T-cell (primary cell): ENCODE measurements at regions not wholly inside any gene's neighbourhood (a gene's known extent, or its start where the extent isn't known, plus 50 kb on each side); places are given as distances from the start of the nearest gene placed in this dataset.

ENCODE experiments used
- ATAC-seq, 4 experiments: fragments of 200-7000 bp in 3 of 4; fragments of 150-1000 bp in 1 of 4; cut with Tn5 transposase; replicated peaks in 1 of 4; 1 replicate in 3 of 4; 2 replicates in 1 of 4; pipeline ENCODE4 v1.10.0; 2021; ENCODE audit warnings: moderate library complexity in 3 of 4, mild to moderate bottlenecking in 2 of 4, moderate number of reproducible peaks in 1 of 4
- CTCF ChIA-PET, 2 donors: fragments of 300-600 bp; sonication (Branson Sonifier 250); formaldehyde crosslinking; loops; one replicate each; lab custom pipeline; 2022; ENCODE audit warnings: antibody characterized with exemption in 2 of 2; lab: Charles Lee
- POLR2A ChIA-PET, 2 donors: fragments of 300-600 bp; sonication (Branson Sonifier 250); formaldehyde crosslinking; loops; one replicate each; lab custom pipeline; 2022; ENCODE audit warnings: antibody characterized with exemption in 2 of 2; lab: Charles Lee
- DNase-seq, 35 experiments: peaks; one replicate each; pipeline versions ENCODE4 v3.0.0 to v3.0.0-alpha.2; 2013 to 2023
- H3K27ac ChIP-seq: one replicate; pipeline ENCODE4 v1.5.1; 2013; ENCODE audit warnings: low read length
- H3K27me3 ChIP-seq, 2 experiments: replicated peaks in 1 of 2; 1 replicate in 1 of 2; 2 replicates in 1 of 2; pipeline versions ENCODE4 v1.6.1 to v1.7.0; 2013; ENCODE audit warnings: low read length in 1 of 2, mixed read lengths in 1 of 2; ENCODE audit not compliant: control insufficient read depth in 2 of 2, insufficient read depth in 2 of 2; ENCODE audit errors: extremely low read depth in 1 of 2
- H3K36me3 ChIP-seq, 2 donors: 1 replicate in 1 of 2; 2 replicates in 1 of 2; pipeline versions ENCODE4 v1.6.1 to v1.7.0; 2013; ENCODE audit warnings: low read length in 1 of 2; ENCODE audit not compliant: control insufficient read depth in 2 of 2, insufficient read depth in 1 of 2; ENCODE audit errors: extremely low read depth in 1 of 2
- H3K4me1 ChIP-seq, 2 experiments: 1 replicate in 1 of 2; 2 replicates in 1 of 2; pipeline versions ENCODE4 v1.6.1 to v1.7.0; 2013; ENCODE audit warnings: low read length in 2 of 2, mixed read lengths in 1 of 2; ENCODE audit not compliant: insufficient read depth in 2 of 2, control insufficient read depth in 1 of 2; ENCODE audit errors: extremely low read depth in 1 of 2
- H3K4me3 ChIP-seq, 2 donors: 1 replicate in 1 of 2; 2 replicates in 1 of 2; pipeline versions ENCODE4 v1.5.1 to v1.7.0; 2013; ENCODE audit warnings: mild to moderate bottlenecking in 2 of 2, low read length in 1 of 2, moderate library complexity in 1 of 2; ENCODE audit not compliant: control insufficient read depth in 1 of 2; ENCODE audit errors: extremely low read depth in 1 of 2
- H3K9me3 ChIP-seq: 2 replicates; pipeline ENCODE4 v1.7.0; 2013
- H3K27ac Mint-ChIP-seq, 2 donors: one replicate each; pipeline ENCODE4 v1.8.0; 2020 to 2021; ENCODE audit warnings: mild to moderate bottlenecking in 2 of 2, mixed read lengths in 2 of 2
- H3K27me3 Mint-ChIP-seq, 2 donors: one replicate each; pipeline ENCODE4 v1.8.0; 2021 to 2022; ENCODE audit warnings: mixed read lengths in 2 of 2
- H3K36me3 Mint-ChIP-seq: one replicate; pipeline ENCODE4 v1.8.0; 2021; ENCODE audit warnings: mixed read lengths
- H3K4me1 Mint-ChIP-seq, 3 donors: one replicate each; pipeline ENCODE4 v1.8.0; 2020 to 2022; ENCODE audit warnings: mixed read lengths in 3 of 3, mild to moderate bottlenecking in 1 of 3
- H3K4me3 Mint-ChIP-seq, 3 donors: one replicate each; pipeline ENCODE4 v1.8.0; 2020 to 2022; ENCODE audit warnings: mild to moderate bottlenecking in 3 of 3, mixed read lengths in 3 of 3, moderate library complexity in 3 of 3
- H3K9me3 Mint-ChIP-seq, 3 donors: one replicate each; pipeline ENCODE4 v1.8.0; 2020 to 2022; ENCODE audit warnings: mixed read lengths in 3 of 3
- WGBS: methylation state at CpG from one replicate; pipeline ENCODE4 v1.1.5; 2013; ENCODE audit warnings: missing lambda C conversion rate; ENCODE audit not compliant: insufficient coverage; 5-methylcytosine and 5-hydroxymethylcytosine counted together

DNA sequence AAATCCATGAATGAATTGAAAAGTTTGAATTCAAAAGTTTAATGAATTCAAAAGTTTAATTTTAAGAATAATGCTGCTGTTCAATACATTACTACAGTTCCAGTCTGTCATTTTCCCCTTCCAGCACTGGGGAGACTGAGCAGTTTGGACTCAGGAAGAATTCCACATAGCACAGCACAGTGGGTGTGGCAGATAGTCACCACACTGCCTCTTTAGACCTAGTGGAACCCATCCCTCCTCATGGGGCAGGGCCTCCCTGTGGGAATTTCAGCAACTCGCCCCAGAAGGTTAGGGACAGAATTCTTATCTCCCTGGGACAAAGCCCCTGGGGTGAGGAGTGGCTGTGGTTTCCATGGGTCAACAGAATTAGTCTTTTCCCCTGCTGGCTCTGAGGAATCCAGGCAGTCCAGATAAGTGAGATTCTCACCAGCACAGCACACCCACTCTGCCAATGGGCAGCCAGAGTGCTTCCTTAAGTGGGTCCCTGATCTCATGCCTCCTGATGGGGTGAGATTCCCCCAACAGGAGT is 442.0 kb upstream of the SYT4 start:
- WGBS = no CpG with 5 or more reads among the region's 1 CpG
- H3K4me1 Mint-ChIP-seq = no peaks in the 10 kb centered on the region
- H3K4me3 ChIP-seq = no peak overlapping the region
- no peaks in the 10 kb centered on the region for H3K9me3 ChIP-seq
- H3K27me3 Mint-ChIP-seq = no peaks in the 10 kb centered on the region
- no peaks in the 10 kb centered on the region for H3K27me3 ChIP-seq
- no peak overlapping the region for H3K4me3 Mint-ChIP-seq
- peaks cover 7 to 36% (median 17%) of the 10 kb centered on the region in 3 donors for H3K9me3 Mint-ChIP-seq
- DNase-seq (no peak), ATAC-seq (no peak)
- no peaks in the 10 kb centered on the region for H3K4me1 ChIP-seq
- no peaks in the 10 kb centered on the region for H3K36me3 Mint-ChIP-seq
- no peaks in the 10 kb centered on the region for H3K36me3 ChIP-seq
- CTCF ChIA-PET = no interaction called here
- no peak overlapping the region for H3K27ac Mint-ChIP-seq
- no peak overlapping the region for H3K27ac ChIP-seq
- POLR2A ChIA-PET = no interaction called here

DNA sequence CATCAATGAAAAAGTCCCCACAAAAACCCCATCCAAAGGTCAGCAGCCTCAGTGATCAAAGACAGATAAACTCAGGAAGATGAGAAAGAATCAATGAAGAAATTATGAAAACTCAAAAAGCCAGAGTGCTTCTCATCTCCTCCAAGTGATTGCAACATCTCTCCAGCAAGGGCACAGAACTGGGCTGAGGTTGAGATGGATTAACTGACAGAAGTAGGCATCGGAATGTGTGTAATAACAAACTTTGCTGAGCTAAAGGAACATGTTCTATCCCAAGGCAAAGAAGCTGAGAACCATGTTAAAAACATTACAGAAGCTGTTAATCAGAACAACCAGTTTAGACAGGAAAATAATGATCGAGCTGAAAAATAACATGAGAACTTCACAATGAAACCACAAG is 442.8 kb upstream of the SYT4 start:
- no peak overlapping the region for H3K27ac Mint-ChIP-seq
- no peaks in the 10 kb centered on the region for H3K27me3 Mint-ChIP-seq
- no peak for DNase-seq
- CTCF ChIA-PET = interaction anchor here in 1 of 2 donors (0.7 kb wide), 1 partner anchor 12 kb away, joined by 3 read pairs; no protein-coding TSS in a partner anchor
- WGBS = 60% methylated on average over 1 of the region's 2 CpGs
- H3K9me3 Mint-ChIP-seq = peaks cover 7 to 40% (median 21%) of the 10 kb centered on the region in 3 donors
- Histone ChIP-seq H3K36me3 (no peaks in the 10 kb centered on the region), H3K27me3 (no peaks in the 10 kb centered on the region), H3K4me1 (no peaks in the 10 kb centered on the region), H3K4me3 (no peak overlapping the region), H3K27ac (no peak overlapping the region), H3K9me3 (no peaks in the 10 kb centered on the region)
- H3K4me3 Mint-ChIP-seq = no peak overlapping the region
- H3K4me1 Mint-ChIP-seq = no peaks in the 10 kb centered on the region
- H3K36me3 Mint-ChIP-seq = no peaks in the 10 kb centered on the region
- no peak for ATAC-seq
- POLR2A ChIA-PET = interaction anchor here in 1 of 2 donors (0.7 kb wide), 1 partner anchor 16 kb away, joined by 5 read pairs; no protein-coding TSS in a partner anchor

DNA sequence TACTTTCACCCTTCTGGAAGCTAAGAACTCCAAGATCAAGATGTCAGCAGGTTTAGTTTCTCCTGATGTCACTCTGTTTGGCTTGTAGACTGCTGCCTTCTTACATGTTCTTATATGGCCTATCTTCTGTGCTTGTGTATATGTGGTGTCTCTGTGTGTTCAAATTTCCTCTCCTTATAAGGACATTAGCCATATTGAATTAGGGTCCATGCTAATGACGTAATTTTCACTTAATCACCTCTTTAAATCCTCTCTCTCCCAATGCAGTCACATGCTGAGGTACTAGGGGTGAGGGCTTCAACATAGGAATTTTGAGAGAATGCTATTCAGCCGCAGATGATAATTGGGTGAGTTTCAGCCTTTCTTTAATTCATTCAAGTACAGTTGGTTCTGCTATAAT is 458.3 kb upstream of the SYT4 start:
- Histone ChIP-seq H3K9me3 (no peaks in the 10 kb centered on the region), H3K27me3 (no peaks in the 10 kb centered on the region), H3K4me1 (no peaks in the 10 kb centered on the region), H3K4me3 (no peak overlapping the region), H3K27ac (no peak overlapping the region), H3K36me3 (no peaks in the 10 kb centered on the region)
- DNase-seq = no peak
- POLR2A ChIA-PET = interaction anchor here in 1 of 2 donors (0.9 kb wide), 1 partner anchor 15 kb away, joined by 5 read pairs; no protein-coding TSS in a partner anchor
- no peak overlapping the region for H3K27ac Mint-ChIP-seq
- H3K4me1 Mint-ChIP-seq = no peaks in the 10 kb centered on the region
- CTCF ChIA-PET = no interaction called here
- no peak overlapping the region for H3K4me3 Mint-ChIP-seq
- no peaks in the 10 kb centered on the region for H3K27me3 Mint-ChIP-seq
- H3K36me3 Mint-ChIP-seq = no peaks in the 10 kb centered on the region
- ATAC-seq = no peak
- WGBS = no CpG with 5 or more reads among the region's 2 CpGs
- peaks cover 15 to 21% (median 21%) of the 10 kb centered on the region in 3 donors for H3K9me3 Mint-ChIP-seq

DNA sequence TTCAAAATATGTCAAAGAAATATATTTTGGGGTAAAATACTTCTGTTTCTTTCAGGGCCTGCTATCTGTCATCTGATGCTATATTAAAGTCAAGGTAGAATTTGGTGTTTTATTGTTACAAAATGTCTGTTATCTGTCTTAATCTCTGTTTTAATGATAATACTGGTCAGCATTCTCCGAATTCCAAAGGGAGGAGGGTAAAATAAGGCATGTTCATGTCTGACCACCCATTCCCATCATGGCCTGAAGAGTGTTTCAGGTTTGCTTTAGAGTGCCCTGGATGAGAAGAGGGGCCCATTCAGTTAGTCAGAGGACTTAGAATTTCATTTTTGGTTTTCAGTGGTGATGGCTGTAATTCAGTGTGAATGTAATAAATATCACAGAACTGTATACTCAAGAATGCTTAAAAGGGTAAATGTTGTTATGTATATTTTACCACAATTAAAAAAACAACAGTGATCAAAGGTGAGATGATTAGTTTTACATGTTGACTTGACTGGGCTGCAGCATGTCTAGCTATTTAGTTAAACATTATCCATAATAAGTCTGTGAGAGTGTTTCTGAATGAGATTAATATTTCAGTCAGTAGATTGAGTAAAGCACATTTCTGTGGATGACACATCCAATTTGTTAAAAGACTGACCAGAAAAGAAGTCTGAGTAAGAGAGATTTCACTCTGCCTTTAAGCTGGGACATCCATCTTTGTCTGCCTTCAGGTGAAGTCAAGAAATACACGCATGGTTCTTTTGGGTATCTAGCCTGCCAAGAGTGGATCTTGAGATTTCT is 467.9 kb upstream of the SYT4 start:
- CTCF ChIA-PET = no interaction called here
- H3K4me3 Mint-ChIP-seq = no peak overlapping the region
- no peaks in the 10 kb centered on the region for H3K4me1 ChIP-seq
- no peak overlapping the region for H3K4me3 ChIP-seq
- H3K36me3 ChIP-seq = no peaks in the 10 kb centered on the region
- no peak overlapping the region for H3K27ac ChIP-seq
- H3K27me3 Mint-ChIP-seq = no peaks in the 10 kb centered on the region
- no peak for DNase-seq
- no peaks in the 10 kb centered on the region for H3K9me3 ChIP-seq
- ATAC-seq = no peak
- WGBS = no CpG with 5 or more reads among the region's 2 CpGs
- H3K4me1 Mint-ChIP-seq = no peaks in the 10 kb centered on the region
- H3K27ac Mint-ChIP-seq = no peak overlapping the region
- H3K27me3 ChIP-seq = no peaks in the 10 kb centered on the region
- peaks cover 23 to 39% (median 26%) of the 10 kb centered on the region in 3 donors for H3K9me3 Mint-ChIP-seq
- POLR2A ChIA-PET = no interaction called here
- H3K36me3 Mint-ChIP-seq = no peaks in the 10 kb centered on the region

DNA sequence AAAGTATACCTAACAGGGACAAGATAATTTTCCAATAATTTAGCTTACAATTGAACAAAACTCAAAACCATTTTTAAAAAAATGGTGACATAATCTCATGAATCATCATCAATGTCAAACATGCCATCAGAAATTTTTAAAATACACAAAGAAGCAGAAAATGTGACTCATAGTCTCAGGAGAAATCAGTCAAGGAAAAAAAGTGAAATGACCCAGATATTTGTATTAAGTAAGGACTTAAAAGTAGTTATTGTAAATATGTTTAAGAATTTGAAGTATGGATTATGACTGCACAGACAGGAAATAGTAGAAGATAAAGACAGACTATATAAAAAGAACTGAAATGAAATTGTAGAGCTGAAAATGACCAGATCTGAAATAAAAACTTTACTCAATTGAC is 473.9 kb upstream of the SYT4 start:
- H3K9me3 ChIP-seq = no peaks in the 10 kb centered on the region
- Mint-ChIP-seq H3K9me3 (peaks cover 10 to 27% (median 26%) of the 10 kb centered on the region in 3 donors), H3K36me3 (no peaks in the 10 kb centered on the region), H3K27me3 (no peaks in the 10 kb centered on the region), H3K4me3 (no peak overlapping the region), H3K4me1 (no peaks in the 10 kb centered on the region), H3K27ac (no peak overlapping the region)
- H3K27me3 ChIP-seq = no peaks in the 10 kb centered on the region
- H3K36me3 ChIP-seq = no peaks in the 10 kb centered on the region
- H3K27ac ChIP-seq = no peak overlapping the region
- POLR2A ChIA-PET = no interaction called here
- CTCF ChIA-PET = no interaction called here
- no peaks in the 10 kb centered on the region for H3K4me1 ChIP-seq
- no peak overlapping the region for H3K4me3 ChIP-seq
- ATAC-seq (no peak), DNase-seq (no peak)

DNA sequence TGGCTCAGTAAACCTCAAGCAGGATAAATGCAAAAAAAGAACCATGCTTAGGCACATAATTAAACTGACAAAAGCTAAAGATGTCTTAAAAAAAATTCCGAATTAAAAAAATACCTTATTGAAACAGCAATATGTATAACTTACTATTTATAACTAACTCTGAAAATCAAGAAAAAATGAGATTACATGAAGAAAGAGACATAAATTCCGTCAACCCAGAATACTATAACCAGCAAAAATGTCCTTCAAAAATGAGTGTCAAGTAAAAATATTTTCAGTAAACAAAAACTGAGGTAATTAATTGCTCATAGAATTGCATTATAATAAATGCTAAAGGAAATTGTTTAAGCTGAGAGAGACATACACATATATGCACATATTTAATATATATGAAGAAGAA is 474.5 kb upstream of the SYT4 start:
- DNase-seq = no peak
- ChIA-PET CTCF (no interaction called here), POLR2A (no interaction called here)
- Histone ChIP-seq H3K36me3 (no peaks in the 10 kb centered on the region), H3K4me1 (no peaks in the 10 kb centered on the region), H3K27me3 (no peaks in the 10 kb centered on the region), H3K9me3 (no peaks in the 10 kb centered on the region), H3K27ac (no peak overlapping the region), H3K4me3 (no peak overlapping the region)
- peaks cover 3 to 22% (median 19%) of the 10 kb centered on the region in 3 donors for H3K9me3 Mint-ChIP-seq
- H3K4me1 Mint-ChIP-seq = no peaks in the 10 kb centered on the region
- no peaks in the 10 kb centered on the region for H3K27me3 Mint-ChIP-seq
- ATAC-seq = no peak
- no peak overlapping the region for H3K4me3 Mint-ChIP-seq
- WGBS = no CpG with 5 or more reads among the region's 2 CpGs
- H3K27ac Mint-ChIP-seq = no peak overlapping the region
- no peaks in the 10 kb centered on the region for H3K36me3 Mint-ChIP-seq
